ENCODE measurements at regions not wholly inside any gene's neighbourhood (a gene's known extent, or its start where the extent isn't known, plus 50 kb on each side); places are given as distances from the start of the nearest gene placed in this dataset.
"Not testable (repeated sequence)": the region's sequence is repeated elsewhere in the genome, so short reads cannot be mapped to it uniquely, and the experiment has no call there.

- H3K4me3 ChIP-seq (ENCODE audit: low read depth, low read length), result no peak overlapping the region
Observed at GRCh38 chr3:94627689-94628088, 564.8 kb downstream of the NSUN3 start.

GRCh38 chr3:94643400-94643799 is 580.5 kb downstream of the NSUN3 start:
- TF ChIP-seq POLR2A (IDR thresholded peaks at IDR 0.05; ENCODE audit: extremely low read depth, insufficient read length), result no peak
- no peak for TF ChIP-seq MAX (IDR thresholded peaks at IDR 0.05; ENCODE audit: low read depth, low read length)
- TF ChIP-seq MYC (IDR thresholded peaks at IDR 0.05; ENCODE audit: low read depth, low read length), result no peak
- TF ChIP-seq, protein P1, sequence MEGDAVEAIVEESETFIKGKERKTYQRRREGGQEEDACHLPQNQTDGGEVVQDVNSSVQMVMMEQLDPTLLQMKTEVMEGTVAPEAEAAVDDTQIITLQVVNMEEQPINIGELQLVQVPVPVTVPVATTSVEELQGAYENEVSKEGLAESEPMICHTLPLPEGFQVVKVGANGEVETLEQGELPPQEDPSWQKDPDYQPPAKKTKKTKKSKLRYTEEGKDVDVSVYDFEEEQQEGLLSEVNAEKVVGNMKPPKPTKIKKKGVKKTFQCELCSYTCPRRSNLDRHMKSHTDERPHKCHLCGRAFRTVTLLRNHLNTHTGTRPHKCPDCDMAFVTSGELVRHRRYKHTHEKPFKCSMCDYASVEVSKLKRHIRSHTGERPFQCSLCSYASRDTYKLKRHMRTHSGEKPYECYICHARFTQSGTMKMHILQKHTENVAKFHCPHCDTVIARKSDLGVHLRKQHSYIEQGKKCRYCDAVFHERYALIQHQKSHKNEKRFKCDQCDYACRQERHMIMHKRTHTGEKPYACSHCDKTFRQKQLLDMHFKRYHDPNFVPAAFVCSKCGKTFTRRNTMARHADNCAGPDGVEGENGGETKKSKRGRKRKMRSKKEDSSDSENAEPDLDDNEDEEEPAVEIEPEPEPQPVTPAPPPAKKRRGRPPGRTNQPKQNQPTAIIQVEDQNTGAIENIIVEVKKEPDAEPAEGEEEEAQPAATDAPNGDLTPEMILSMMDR (IDR thresholded peaks at IDR 0.05; ENCODE audit: low read depth, low read length), result no peak
- DNase-seq (ENCODE audit: low read depth), result no peak
- H3K4me3 ChIP-seq (ENCODE audit: low read depth, low read length), result no peak overlapping the region

More at GRCh38 chr3:94627689-94628088, 564.8 kb downstream of the NSUN3 start:
- DNase-seq (ENCODE audit: low read depth), result no peak
- TF ChIP-seq, protein P1 (IDR thresholded peaks at IDR 0.05; ENCODE audit: low read depth, low read length), result no peak
- TF ChIP-seq MYC (IDR thresholded peaks at IDR 0.05; ENCODE audit: low read depth, low read length), result no peak
- TF ChIP-seq MAX (IDR thresholded peaks at IDR 0.05; ENCODE audit: low read depth, low read length), result no peak
- TF ChIP-seq POLR2A (IDR thresholded peaks at IDR 0.05; ENCODE audit: extremely low read depth, insufficient read length), result no peak

GRCh38 chr3:94645790-94646189 is 582.9 kb downstream of the NSUN3 start:
- TF ChIP-seq MAX (IDR thresholded peaks at IDR 0.05; ENCODE audit: low read depth, low read length) (no peak), MYC (IDR thresholded peaks at IDR 0.05; ENCODE audit: low read depth, low read length) (no peak), POLR2A (IDR thresholded peaks at IDR 0.05; ENCODE audit: extremely low read depth, insufficient read length) (no peak)
- TF ChIP-seq, protein P1 (IDR thresholded peaks at IDR 0.05; ENCODE audit: low read depth, low read length), result no peak
- no peak for DNase-seq (ENCODE audit: low read depth)
- H3K4me3 ChIP-seq (ENCODE audit: low read depth, low read length), result no peak overlapping the region

GRCh38 chr3:94647131-94647530 is 584.3 kb downstream of the NSUN3 start:
- H3K4me3 ChIP-seq (ENCODE audit: low read depth, low read length), result no peak overlapping the region
- TF ChIP-seq MAX (IDR thresholded peaks at IDR 0.05; ENCODE audit: low read depth, low read length), result no peak
- TF ChIP-seq, protein P1 (IDR thresholded peaks at IDR 0.05; ENCODE audit: low read depth, low read length), result no peak
- TF ChIP-seq MYC (IDR thresholded peaks at IDR 0.05; ENCODE audit: low read depth, low read length), result no peak
- no peak for TF ChIP-seq POLR2A (IDR thresholded peaks at IDR 0.05; ENCODE audit: extremely low read depth, insufficient read length)
- no peak for DNase-seq (ENCODE audit: low read depth)

GRCh38 chr3:94648270-94649180 is 585.7 kb downstream of the NSUN3 start:
- DNase-seq (ENCODE audit: low read depth); H3K4me3 ChIP-seq (ENCODE audit: low read depth, low read length): not testable (repeated sequence)

- DNase-seq (ENCODE audit: low read depth), result no peak
- no peak overlapping the region for H3K4me3 ChIP-seq (ENCODE audit: low read depth, low read length)
- no peak for TF ChIP-seq POLR2A (IDR thresholded peaks at IDR 0.05; ENCODE audit: extremely low read depth, insufficient read length)
- TF ChIP-seq, protein P1 (IDR thresholded peaks at IDR 0.05; ENCODE audit: low read depth, low read length), result no peak
- no peak for TF ChIP-seq MAX (IDR thresholded peaks at IDR 0.05; ENCODE audit: low read depth, low read length)
Observed at GRCh38 chr3:94654096-94654495, 591.2 kb downstream of the NSUN3 start.
